Panc1 (cell line): ENCODE measurements at regions not wholly inside any gene's neighbourhood (a gene's known extent, or its start where the extent isn't known, plus 50 kb on each side); places are given as distances from the start of the nearest gene placed in this dataset.

Experiments used
- ATAC-seq: fragments of 200-7000 bp; cut with Tn5 transposase; 2 replicates; pipeline ENCODE4 v1.9.1; 2020; ENCODE audit warnings: mild to moderate bottlenecking, moderate library complexity
- BruUV-seq: library from RNA; stranded (reverse); fragments of 400-500 nt; replicated peaks from 2 replicates; lab custom pipeline; 2021; lab: Mats Ljungman, UMichigan
- CTCF ChIA-PET: fragments of 300-600 bp; sonication (Branson Sonifier 250); formaldehyde crosslinking; loops from one replicate; lab custom pipeline; 2022; ENCODE audit warnings: antibody characterized with exemption; lab: Charles Lee
- POLR2A ChIA-PET: fragments of 300-600 bp; sonication (Branson Sonifier 250); formaldehyde crosslinking; loops from one replicate; lab custom pipeline; 2022; ENCODE audit warnings: antibody characterized with exemption; lab: Charles Lee
- DNase-seq: peaks from one replicate; pipeline ENCODE4 v3.0.0-alpha.2; 2010; ENCODE audit warnings: low read depth, low spot score
- H3K27ac ChIP-seq: 2 replicates; pipeline ENCODE4 v1.5.1; 2011; ENCODE audit warnings: mild to moderate bottlenecking, low read length, inconsistent platforms
- H3K27me3 ChIP-seq: fragments of 200-500 bp; sonication (Bioruptor generic); 2 replicates; pipeline ENCODE4 v1.6.0; 2014; ENCODE audit warnings: low read length, inconsistent platforms; ENCODE audit not compliant: control insufficient read depth, insufficient read depth
- H3K36me3 ChIP-seq: fragments of 200-500 bp; sonication (Bioruptor generic); 2 replicates; pipeline ENCODE4 v1.5.1; 2014; ENCODE audit warnings: inconsistent platforms, mild to moderate bottlenecking, low read length, moderate library complexity; ENCODE audit not compliant: control insufficient read depth, insufficient read depth
- H3K4me1 ChIP-seq: 2 replicates; pipeline ENCODE4 v1.5.1; 2011; ENCODE audit warnings: inconsistent platforms, mild to moderate bottlenecking, low read length, moderate library complexity; ENCODE audit not compliant: control insufficient read depth, insufficient read depth
- H3K4me3 ChIP-seq, 2 experiments: 2 replicates each; pipeline ENCODE4 v1.5.1; 2011 to 2012; ENCODE audit warnings: low read depth in 2 of 2, low read length in 2 of 2, mild to moderate bottlenecking in 2 of 2, inconsistent platforms in 1 of 2, moderate library complexity in 1 of 2
- H3K9me3 ChIP-seq: fragments of 200-500 bp; sonication (Bioruptor generic); 2 replicates; pipeline ENCODE4 v1.5.1; 2014; ENCODE audit warnings: low read depth, mild to moderate bottlenecking, inconsistent platforms, low read length, moderate library complexity; ENCODE audit not compliant: control insufficient read depth, insufficient read depth
- CTCF ChIP-seq: fragments of 450-650 bp; IDR thresholded peaks from 2 replicates; pipeline ENCODE4 v1.5.1; 2017; ENCODE audit warnings: mild to moderate bottlenecking
- POLR2AphosphoS5 ChIP-seq: IDR thresholded peaks from 2 replicates; pipeline ENCODE4 v1.6.1; 2012; ENCODE audit warnings: mild to moderate bottlenecking, low read depth, low read length, moderate library complexity
- REST ChIP-seq, 2 experiments: IDR thresholded peaks; 2 replicates each; pipeline ENCODE4 v1.6.1; 2011 to 2012; ENCODE audit warnings: low read depth in 2 of 2, control low read depth in 1 of 2, low read length in 1 of 2, mild to moderate bottlenecking in 1 of 2, moderate library complexity in 1 of 2; ENCODE audit not compliant: insufficient read depth in 1 of 2
- SIN3A ChIP-seq: IDR thresholded peaks from 2 replicates; pipeline ENCODE4 v1.6.1; 2012; ENCODE audit warnings: low read depth, mild to moderate bottlenecking, low read length, moderate library complexity, borderline replicate concordance; ENCODE audit not compliant: insufficient read depth
- TCF7L2 ChIP-seq: IDR thresholded peaks from 2 replicates; pipeline ENCODE4 v1.6.1; 2011; ENCODE audit warnings: mild to moderate bottlenecking, low read depth, low read length, inconsistent platforms
- in situ Hi-C: cut with HindIII; loops from 2 replicates; pipeline ENCODE4 v1.10.0; 2016; ENCODE audit warnings: low sequenced_read_pairs, low pct_unique_long_range_greater_than_20kb
- intact Hi-C: fragments of 100-400 bp; cut with micrococcal nuclease; formaldehyde crosslinking; loops from one replicate; pipeline ENCODE4 v1.10.0; 2022; ENCODE audit not compliant: unreplicated experiment

DNA sequence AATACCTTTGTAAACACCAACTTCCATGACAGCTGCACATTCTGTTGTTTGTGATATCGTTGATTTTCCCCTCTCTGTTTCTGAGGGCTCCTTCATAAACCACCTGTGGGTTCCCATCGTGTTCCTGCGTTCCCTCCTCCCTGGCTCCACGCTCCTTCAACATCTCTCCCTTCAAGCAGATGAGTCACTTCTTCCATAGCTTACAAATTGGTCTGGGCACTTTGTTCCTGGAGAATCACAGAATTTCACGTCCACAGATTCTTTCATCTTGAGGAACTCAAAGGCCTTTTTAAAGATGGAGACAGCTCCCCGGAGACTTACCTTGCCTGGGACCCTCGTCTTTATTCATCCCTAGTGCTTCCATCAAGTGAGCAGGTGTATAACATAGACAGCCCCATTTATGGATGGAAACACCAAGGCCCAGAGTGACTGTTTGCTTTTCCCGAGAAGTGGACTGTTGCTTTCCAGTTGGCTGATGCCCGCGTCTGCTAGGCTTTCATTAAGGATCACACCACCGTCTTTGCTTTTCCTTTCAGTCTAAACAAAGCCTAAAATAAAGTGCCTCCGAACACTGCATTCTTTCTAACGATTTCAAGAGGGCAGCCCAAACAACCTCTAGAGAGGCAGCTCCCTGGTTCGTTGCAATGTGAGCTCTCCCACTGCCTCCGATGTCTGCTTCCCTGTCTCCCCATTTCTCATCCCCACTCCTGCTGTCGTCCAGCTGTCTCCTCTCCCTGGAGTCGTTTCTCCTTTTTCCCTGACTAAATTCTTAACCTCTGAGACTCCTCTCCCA, 146.3 kb upstream of the STX18 start:
- in situ Hi-C loops, result no loop called here
- POLR2A ChIA-PET, result no interaction called here
- ATAC-seq, result no peak

DNA sequence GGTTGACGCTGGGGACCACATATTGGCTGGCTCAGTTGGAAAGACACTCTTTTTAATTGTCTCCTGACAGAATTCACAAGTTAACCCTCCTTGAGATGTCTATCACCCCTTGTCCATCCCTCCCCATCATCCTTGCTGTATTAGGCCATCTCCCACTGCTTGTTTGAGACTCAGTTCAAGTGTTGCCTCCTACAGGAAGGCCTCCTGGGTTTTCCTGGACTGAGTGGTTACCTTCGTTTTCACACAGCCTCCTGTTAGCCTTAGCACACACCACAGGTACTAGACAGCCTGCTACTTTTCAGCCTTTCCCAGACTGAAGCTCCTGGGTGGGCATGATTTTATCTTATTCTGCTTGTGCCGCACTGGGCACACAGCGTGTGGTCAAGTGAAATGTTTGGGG, 145.3 kb upstream of the STX18 start:
- no peak overlapping the region for H3K4me3 ChIP-seq
- TF ChIP-seq TCF7L2, result no peak
- no peak for TF ChIP-seq REST (IDR thresholded peaks at IDR 0.05; ENCODE audit: insufficient read depth in 1 of 2, low read depth in 2 of 2, low read length in 1 of 2)
- no peak for TF ChIP-seq SIN3A
- no peak for TF ChIP-seq CTCF
- no peak for TF ChIP-seq POLR2AphosphoS5
- no peaks in the 10 kb centered on the region for H3K36me3 ChIP-seq
- ATAC-seq (no peak), DNase-seq (no peak)
- intact Hi-C loops (no loop called here), in situ Hi-C loops (no loop called here)
- ChIA-PET CTCF (no interaction called here), POLR2A (no interaction called here)
- no peaks in the 10 kb centered on the region for H3K9me3 ChIP-seq
- BruUV-seq, result no TSS peak
- no peaks in the 10 kb centered on the region for H3K4me1 ChIP-seq
- H3K27me3 ChIP-seq, result no peaks in the 10 kb centered on the region
- no peak overlapping the region for H3K27ac ChIP-seq

More for the DNA sequence above, 146.3 kb upstream of the STX18 start:
- Histone ChIP-seq H3K4me3 (no peak overlapping the region), H3K36me3 (no peaks in the 10 kb centered on the region), H3K4me1 (no peaks in the 10 kb centered on the region), H3K9me3 (no peaks in the 10 kb centered on the region), H3K27ac (no peak overlapping the region), H3K27me3 (no peaks in the 10 kb centered on the region)
- no peak for TF ChIP-seq SIN3A
- no peak for TF ChIP-seq POLR2AphosphoS5
- no peak for TF ChIP-seq TCF7L2
- no peak for TF ChIP-seq CTCF
- no peak for DNase-seq
- intact Hi-C loops, result no loop called here
- no TSS peak for BruUV-seq
- CTCF ChIA-PET, result no interaction called here
